ENCODE measurements at regions not wholly inside any gene's neighbourhood (a gene's known extent, or its start where the extent isn't known, plus 50 kb on each side); places are given as distances from the start of the nearest gene placed in this dataset.

DNA sequence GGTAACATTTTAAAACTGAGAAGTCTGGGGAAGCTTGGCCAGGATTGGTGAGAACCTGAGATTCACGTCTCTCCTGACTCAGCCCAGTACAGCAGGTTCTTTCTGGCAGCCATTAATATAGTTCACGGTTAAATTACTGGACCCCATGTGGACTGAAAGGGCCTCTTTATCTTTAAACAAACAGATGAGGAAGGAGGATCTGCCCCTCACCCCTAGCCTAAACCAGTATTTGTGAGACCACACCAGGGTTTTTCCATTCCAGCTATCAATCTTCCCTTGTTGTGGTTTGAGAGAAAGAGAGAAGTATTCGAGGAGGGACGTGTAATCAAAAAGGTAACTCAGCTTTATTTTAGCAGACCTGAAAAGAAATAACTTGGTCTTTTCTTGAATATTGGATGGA lies 137.1 kb downstream of the PROX1 start:
- TF ChIP-seq, protein P1, sequence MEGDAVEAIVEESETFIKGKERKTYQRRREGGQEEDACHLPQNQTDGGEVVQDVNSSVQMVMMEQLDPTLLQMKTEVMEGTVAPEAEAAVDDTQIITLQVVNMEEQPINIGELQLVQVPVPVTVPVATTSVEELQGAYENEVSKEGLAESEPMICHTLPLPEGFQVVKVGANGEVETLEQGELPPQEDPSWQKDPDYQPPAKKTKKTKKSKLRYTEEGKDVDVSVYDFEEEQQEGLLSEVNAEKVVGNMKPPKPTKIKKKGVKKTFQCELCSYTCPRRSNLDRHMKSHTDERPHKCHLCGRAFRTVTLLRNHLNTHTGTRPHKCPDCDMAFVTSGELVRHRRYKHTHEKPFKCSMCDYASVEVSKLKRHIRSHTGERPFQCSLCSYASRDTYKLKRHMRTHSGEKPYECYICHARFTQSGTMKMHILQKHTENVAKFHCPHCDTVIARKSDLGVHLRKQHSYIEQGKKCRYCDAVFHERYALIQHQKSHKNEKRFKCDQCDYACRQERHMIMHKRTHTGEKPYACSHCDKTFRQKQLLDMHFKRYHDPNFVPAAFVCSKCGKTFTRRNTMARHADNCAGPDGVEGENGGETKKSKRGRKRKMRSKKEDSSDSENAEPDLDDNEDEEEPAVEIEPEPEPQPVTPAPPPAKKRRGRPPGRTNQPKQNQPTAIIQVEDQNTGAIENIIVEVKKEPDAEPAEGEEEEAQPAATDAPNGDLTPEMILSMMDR (conservative IDR thresholded peaks at IDR 0.05 in 1 of 2, IDR thresholded peaks at IDR 0.05 in 1 of 2; ENCODE audit: low read depth in 1 of 2, low read length in 2 of 2) = no peak
- TF ChIP-seq EZH2 (IDR thresholded peaks at IDR 0.05; ENCODE audit: low read length, missing control alignments) = no peak
